Natural killer cell (primary cell): ENCODE measurements at regions not wholly inside any gene's neighbourhood (a gene's known extent, or its start where the extent isn't known, plus 50 kb on each side); places are given as distances from the start of the nearest gene placed in this dataset.
"Not testable (repeated sequence)": the region's sequence is repeated elsewhere in the genome, so short reads cannot be mapped to it uniquely, and the experiment has no call there.

Experiments used
- ATAC-seq, 3 donors: fragments of 150-1000 bp in 2 of 3; fragments of 200-7000 bp in 1 of 3; cut with Tn5 transposase; 1 replicate in 1 of 3; 2 replicates in 2 of 3; pipeline ENCODE4 v1.10.0; 2021; ENCODE audit warnings: mild to moderate bottlenecking in 2 of 3, moderate library complexity in 2 of 3
- DNase-seq, 2 donors: peaks; one replicate each; pipeline versions ENCODE4 v3.0.0 to v3.0.0-alpha.2; 2013 to 2021; ENCODE audit warnings: mixed read lengths in 1 of 2
- H3K27ac ChIP-seq: one replicate; pipeline ENCODE4 v1.5.1; 2013; ENCODE audit warnings: mild to moderate bottlenecking, low read length
- H3K27me3 ChIP-seq: one replicate; pipeline ENCODE4 v1.6.1; 2013; ENCODE audit warnings: low read length; ENCODE audit not compliant: control insufficient read depth, insufficient read depth
- H3K36me3 ChIP-seq: one replicate; pipeline ENCODE4 v1.6.1; 2013; ENCODE audit warnings: low read length; ENCODE audit not compliant: control insufficient read depth, insufficient read depth
- H3K4me1 ChIP-seq: one replicate; pipeline ENCODE4 v1.6.1; 2013; ENCODE audit warnings: low read length; ENCODE audit not compliant: control insufficient read depth, insufficient read depth
- H3K4me3 ChIP-seq: one replicate; pipeline ENCODE4 v1.5.1; 2013; ENCODE audit warnings: low read length
- H3K9me3 ChIP-seq: one replicate; pipeline ENCODE4 v1.6.1; 2013; ENCODE audit warnings: low read length; ENCODE audit not compliant: control insufficient read depth, insufficient read depth
- H3K27ac Mint-ChIP-seq, 2 donors: one replicate each; pipeline ENCODE4 v1.8.0; 2022; ENCODE audit warnings: mild to moderate bottlenecking in 2 of 2, mixed read lengths in 2 of 2, moderate library complexity in 1 of 2
- H3K27me3 Mint-ChIP-seq, 2 donors: one replicate each; pipeline ENCODE4 v1.8.0; 2022; ENCODE audit warnings: low read depth in 2 of 2, mixed read lengths in 2 of 2
- H3K36me3 Mint-ChIP-seq: one replicate; pipeline ENCODE4 v1.8.0; 2022; ENCODE audit warnings: mixed read lengths
- H3K4me1 Mint-ChIP-seq, 2 donors: one replicate each; pipeline ENCODE4 v1.8.0; 2022; ENCODE audit warnings: mixed read lengths in 2 of 2
- H3K4me3 Mint-ChIP-seq: one replicate; pipeline ENCODE4 v1.8.0; 2022; ENCODE audit warnings: mild to moderate bottlenecking, moderate library complexity, mixed read lengths
- H3K9me3 Mint-ChIP-seq, 2 donors: one replicate each; pipeline ENCODE4 v1.8.0; 2022; ENCODE audit warnings: mixed read lengths in 2 of 2
- WGBS: methylation state at CpG from one replicate; pipeline ENCODE4 v1.1.7; 2013; ENCODE audit warnings: missing lambda C conversion rate; ENCODE audit not compliant: insufficient coverage; 5-methylcytosine and 5-hydroxymethylcytosine counted together
- intact Hi-C: fragments of 100-400 bp; cut with micrococcal nuclease; formaldehyde crosslinking; loops from one replicate; pipeline ENCODE4 v1.14.2; 2022
- TF ChIP-seq, protein P1 (sequence below): fragments of 200-600 bp; IDR thresholded peaks from one replicate; pipeline ENCODE4 v1.8.0; 2022; ENCODE audit warnings: antibody characterized with exemption

DNA sequence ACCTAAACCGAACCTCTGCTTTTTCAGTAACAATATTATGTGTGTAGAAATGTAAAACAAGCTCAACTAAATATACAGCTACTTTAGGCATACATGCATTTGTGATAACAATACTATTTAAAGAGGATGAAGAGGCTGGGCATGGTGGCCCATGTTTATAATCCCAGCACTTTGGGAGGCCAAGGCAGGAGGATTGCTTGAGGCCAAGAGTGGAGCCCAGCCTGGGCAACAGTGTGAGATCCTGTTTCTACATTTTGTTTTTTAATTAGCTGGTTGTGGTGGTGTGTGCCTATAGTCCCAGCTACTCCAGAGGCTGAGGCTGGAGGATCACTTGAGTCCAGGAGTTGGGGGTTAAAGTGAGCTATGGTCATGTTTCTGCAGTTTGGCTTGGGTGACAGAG is 73.6 kb upstream of the LYPLAL1 start:
- Histone ChIP-seq H3K27ac (no peak overlapping the region), H3K4me3 (no peak overlapping the region), H3K27me3 (no peaks in the 10 kb centered on the region), H3K9me3 (peaks cover 5% of the 10 kb centered on the region), H3K4me1 (no peaks in the 10 kb centered on the region), H3K36me3 (no peaks in the 10 kb centered on the region)
- H3K36me3 Mint-ChIP-seq, result no peaks in the 10 kb centered on the region
- TF ChIP-seq, protein P1, sequence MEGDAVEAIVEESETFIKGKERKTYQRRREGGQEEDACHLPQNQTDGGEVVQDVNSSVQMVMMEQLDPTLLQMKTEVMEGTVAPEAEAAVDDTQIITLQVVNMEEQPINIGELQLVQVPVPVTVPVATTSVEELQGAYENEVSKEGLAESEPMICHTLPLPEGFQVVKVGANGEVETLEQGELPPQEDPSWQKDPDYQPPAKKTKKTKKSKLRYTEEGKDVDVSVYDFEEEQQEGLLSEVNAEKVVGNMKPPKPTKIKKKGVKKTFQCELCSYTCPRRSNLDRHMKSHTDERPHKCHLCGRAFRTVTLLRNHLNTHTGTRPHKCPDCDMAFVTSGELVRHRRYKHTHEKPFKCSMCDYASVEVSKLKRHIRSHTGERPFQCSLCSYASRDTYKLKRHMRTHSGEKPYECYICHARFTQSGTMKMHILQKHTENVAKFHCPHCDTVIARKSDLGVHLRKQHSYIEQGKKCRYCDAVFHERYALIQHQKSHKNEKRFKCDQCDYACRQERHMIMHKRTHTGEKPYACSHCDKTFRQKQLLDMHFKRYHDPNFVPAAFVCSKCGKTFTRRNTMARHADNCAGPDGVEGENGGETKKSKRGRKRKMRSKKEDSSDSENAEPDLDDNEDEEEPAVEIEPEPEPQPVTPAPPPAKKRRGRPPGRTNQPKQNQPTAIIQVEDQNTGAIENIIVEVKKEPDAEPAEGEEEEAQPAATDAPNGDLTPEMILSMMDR, result no peak
- no peaks in the 10 kb centered on the region for H3K4me1 Mint-ChIP-seq
- ATAC-seq (no peak), DNase-seq (no peak)
- no CpG with 5 or more reads among the region's 1 CpG for WGBS
- no peak overlapping the region for H3K27ac Mint-ChIP-seq
- H3K9me3 Mint-ChIP-seq, result peaks cover 0 to 6% of the 10 kb centered on the region in 2 donors
- H3K4me3 Mint-ChIP-seq, result no peak overlapping the region
- intact Hi-C loops, result no loop called here
- H3K27me3 Mint-ChIP-seq, result no peaks in the 10 kb centered on the region

DNA sequence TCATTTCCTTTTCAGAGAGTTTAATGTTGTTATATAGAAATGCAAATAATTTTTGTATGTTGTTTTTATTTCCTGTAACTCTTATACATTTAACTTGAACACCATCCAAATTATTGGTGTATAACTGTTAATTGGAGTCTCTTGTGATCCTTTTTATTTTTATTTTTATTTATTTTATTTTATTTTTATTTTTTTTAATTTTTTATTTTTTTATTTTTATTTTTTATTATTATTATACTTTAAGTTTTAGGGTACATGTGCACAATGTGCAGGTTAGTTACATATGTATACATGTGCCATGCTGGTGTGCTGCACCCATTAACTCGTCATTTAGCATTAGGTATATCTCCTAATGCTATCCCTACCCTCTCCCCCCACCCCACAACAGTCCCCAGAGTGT is 71.2 kb upstream of the LYPLAL1 start:
- 40% methylated on average over 1 of the region's 1 CpG for WGBS
- H3K36me3 Mint-ChIP-seq, result not testable (repeated sequence)

DNA sequence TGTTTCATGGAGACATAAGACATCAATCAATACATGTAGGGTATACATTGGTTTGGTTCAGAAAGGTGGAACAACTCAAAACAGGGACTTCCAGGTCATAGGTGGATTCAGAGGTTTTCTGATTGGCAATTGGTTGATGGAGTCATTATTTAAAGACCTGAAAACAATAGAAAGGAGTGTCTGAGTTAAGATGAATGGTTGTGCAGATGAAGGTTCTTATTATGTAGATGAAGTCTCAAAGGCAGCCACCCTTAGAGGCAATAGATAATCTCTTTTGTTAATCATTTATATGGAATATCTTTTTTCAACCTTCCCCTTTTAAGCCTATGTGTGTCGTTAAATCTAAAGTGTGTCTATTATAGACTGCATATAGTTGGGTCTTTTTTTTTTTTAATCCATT is 67.8 kb upstream of the LYPLAL1 start:
- intact Hi-C loops, result no loop called here
- no CpG with 5 or more reads among the region's 1 CpG for WGBS
- no peaks in the 10 kb centered on the region for H3K27me3 Mint-ChIP-seq

More for the DNA sequence above, 71.2 kb upstream of the LYPLAL1 start:
- H3K4me1 ChIP-seq, H3K27ac Mint-ChIP-seq, H3K9me3 ChIP-seq, H3K4me3 Mint-ChIP-seq, H3K27me3 Mint-ChIP-seq, DNase-seq, H3K27me3 ChIP-seq, ATAC-seq, H3K9me3 Mint-ChIP-seq, intact Hi-C loops, H3K4me3 ChIP-seq, H3K4me1 Mint-ChIP-seq, H3K36me3 ChIP-seq, H3K27ac ChIP-seq: not testable (repeated sequence)

DNA sequence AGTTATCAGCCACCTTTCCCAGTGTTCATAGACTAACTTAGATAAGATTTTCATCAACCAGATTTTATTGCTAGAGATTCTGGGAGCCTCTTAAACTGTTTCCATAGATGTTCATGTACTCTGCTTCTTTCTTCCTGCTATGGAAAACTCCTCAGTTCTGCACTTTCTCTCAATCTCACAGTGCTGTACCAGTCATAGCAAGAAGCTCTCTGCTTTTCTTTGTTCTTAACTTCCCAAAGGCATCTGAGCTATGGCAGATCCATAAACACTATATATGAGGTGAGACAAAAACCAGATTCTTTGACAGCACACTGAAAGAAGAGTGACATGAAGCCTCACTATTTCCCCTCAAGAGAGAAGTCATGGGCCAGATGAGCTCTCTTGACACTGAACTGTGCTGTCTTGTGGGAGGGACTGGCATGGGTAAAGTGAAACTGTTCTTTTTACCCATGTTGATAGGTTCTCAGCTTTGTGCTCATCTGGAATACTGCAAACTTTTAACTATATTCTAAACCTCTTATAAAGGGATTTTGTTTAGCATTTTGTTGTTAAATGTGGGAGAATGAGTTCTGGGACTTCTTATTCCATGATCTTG is 64.2 kb upstream of the LYPLAL1 start:
- ATAC-seq, result no peak
- intact Hi-C loops, result no loop called here
- no peak overlapping the region for H3K27ac Mint-ChIP-seq

More for the DNA sequence above, 67.8 kb upstream of the LYPLAL1 start:
- Histone ChIP-seq H3K36me3 (no peaks in the 10 kb centered on the region), H3K27me3 (no peaks in the 10 kb centered on the region), H3K4me1 (no peaks in the 10 kb centered on the region), H3K4me3 (no peak overlapping the region), H3K27ac (no peak overlapping the region), H3K9me3 (no peaks in the 10 kb centered on the region)
- H3K27ac Mint-ChIP-seq, result no peak overlapping the region
- H3K36me3 Mint-ChIP-seq, result peaks cover 14% of the 10 kb centered on the region
- H3K4me3 Mint-ChIP-seq, result no peak overlapping the region
- ATAC-seq, result no peak
- DNase-seq, result no peak
- H3K4me1 Mint-ChIP-seq, result no peaks in the 10 kb centered on the region
- TF ChIP-seq, protein P1, result no peak
- H3K9me3 Mint-ChIP-seq, result peaks cover 14 to 20% of the 10 kb centered on the region in 2 donors

More for the DNA sequence above, 64.2 kb upstream of the LYPLAL1 start:
- Mint-ChIP-seq H3K4me3 (no peak overlapping the region), H3K27me3 (no peaks in the 10 kb centered on the region), H3K36me3 (peaks cover 14% of the 10 kb centered on the region), H3K9me3 (peaks cover 14 to 26% of the 10 kb centered on the region in 2 donors), H3K4me1 (no peaks in the 10 kb centered on the region)
- TF ChIP-seq, protein P1, result no peak
- no peaks in the 10 kb centered on the region for H3K36me3 ChIP-seq
- H3K27me3 ChIP-seq, result no peaks in the 10 kb centered on the region
- H3K4me3 ChIP-seq, result no peak overlapping the region
- H3K4me1 ChIP-seq, result no peaks in the 10 kb centered on the region
- no peak for DNase-seq
- H3K9me3 ChIP-seq, result no peaks in the 10 kb centered on the region
- H3K27ac ChIP-seq, result no peak overlapping the region
